ENCODE measurements at regions not wholly inside any gene's neighbourhood (a gene's known extent, or its start where the extent isn't known, plus 50 kb on each side); places are given as distances from the start of the nearest gene placed in this dataset.
"Not testable (repeated sequence)": the region's sequence is repeated elsewhere in the genome, so short reads cannot be mapped to it uniquely, and the experiment has no call there.

- DNase-seq, result no peak
Measured at GRCh38 chr5:74530326-74531050, 110.0 kb downstream of the ENC1 start.

- no peak for DNase-seq
Measured at GRCh38 chr5:74529101-74529500, 111.4 kb downstream of the ENC1 start.

DNA sequence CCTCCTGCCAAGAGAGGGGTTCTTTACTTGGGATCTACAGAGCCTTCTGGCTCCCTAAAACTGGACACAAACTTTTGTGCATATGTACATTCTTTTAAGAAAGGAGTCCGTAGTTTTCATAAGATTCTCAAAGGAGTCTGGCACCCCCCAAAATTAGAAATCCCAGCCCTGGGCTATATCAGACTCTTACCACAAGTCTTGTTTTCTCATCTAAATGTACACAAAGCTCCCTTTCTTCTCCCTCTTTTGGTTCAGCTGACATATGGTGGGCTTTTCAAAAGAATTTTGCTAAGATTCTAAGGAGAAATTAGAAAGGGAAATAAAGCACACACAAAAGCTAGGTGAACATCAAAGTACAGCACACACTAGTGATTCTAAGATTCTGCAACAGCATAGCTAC, 114.4 kb downstream of the ENC1 start:
- no peak for DNase-seq

DNA sequence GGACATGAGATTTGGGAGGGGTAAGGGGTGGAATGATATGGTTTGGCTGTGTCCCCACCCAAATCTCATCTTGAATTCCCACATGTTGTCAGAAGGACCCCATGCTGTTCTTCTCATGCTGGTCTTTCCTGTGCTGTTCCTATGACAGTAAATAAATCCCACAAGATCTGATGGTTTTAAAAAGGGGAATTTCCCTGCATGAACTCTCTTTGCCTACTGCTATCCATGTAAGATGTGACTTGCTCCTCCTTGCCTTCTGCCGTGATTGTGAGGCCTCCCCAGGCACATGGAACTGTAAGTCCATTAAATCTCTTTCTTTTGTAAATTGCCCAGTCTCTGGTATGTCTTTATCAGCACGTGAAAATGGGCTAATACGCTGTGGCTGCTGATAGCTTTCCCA, 115.8 kb downstream of the ENC1 start:
- not testable (repeated sequence) for DNase-seq

DNA sequence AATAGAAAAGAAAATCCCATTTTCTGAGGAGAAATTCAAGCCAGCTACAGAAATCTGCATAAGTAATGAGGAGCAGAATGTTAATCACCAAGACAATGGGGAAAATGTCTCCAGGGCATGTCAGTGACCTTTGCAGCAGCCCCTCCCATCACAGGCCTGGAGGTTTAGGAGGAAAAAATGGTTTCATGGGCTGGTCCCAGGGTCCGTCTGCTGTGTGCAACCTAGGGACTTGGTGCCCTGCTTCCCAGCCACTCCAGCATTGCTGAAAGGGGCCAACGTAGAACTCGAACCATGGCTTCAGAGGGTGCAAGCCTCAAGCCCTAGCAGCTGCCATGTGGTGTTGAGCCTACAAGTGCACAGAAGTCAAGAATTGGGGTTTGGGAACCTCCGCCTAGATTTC, 116.8 kb downstream of the ENC1 start:
- not testable (repeated sequence) for DNase-seq

DNA sequence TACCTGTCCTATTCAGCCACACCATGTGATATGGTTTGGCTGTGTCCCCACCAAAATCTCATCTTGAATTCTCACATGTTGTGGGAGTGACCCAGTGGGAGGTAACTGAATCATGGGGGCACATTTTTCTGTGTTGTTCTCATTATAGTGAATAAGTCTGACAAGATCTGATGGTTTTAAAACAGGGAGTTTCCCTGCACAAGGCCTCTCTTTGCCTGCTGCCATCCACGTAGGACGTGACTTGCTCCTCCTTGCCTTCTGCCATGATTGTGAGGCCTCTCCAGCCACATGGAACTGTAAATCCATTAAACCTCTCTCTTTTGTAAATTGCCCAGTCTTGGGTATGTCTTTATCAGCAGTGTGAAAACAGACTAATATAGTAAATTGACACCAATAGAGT, 117.7 kb downstream of the ENC1 start:
- not testable (repeated sequence) for DNase-seq

- no peak for DNase-seq
Measured at GRCh38 chr5:74521401-74521800, 119.1 kb downstream of the ENC1 start.

- DNase-seq, result no peak
Measured at GRCh38 chr5:74519679-74520078, 120.8 kb downstream of the ENC1 start.

DNA sequence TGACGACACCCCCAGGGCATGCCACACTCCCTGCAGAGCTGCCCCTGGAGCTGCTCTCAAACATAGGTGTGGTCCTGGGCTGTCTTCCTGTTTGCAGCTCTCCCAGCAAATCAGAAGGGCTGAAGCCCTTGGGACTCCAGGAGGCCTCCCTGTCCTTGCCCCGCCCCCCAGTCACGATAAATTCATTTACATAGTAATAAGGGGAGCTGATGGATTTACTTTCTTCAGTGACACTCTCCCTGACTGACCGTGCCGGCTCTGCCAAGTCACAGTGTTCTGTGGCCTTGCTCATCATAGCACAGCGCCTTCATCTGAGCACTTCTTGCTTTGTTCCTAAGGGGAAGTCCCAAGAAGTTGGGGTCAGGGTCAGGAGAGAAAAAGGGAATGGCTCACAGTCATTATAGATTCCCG, 121.4 kb downstream of the ENC1 start:
- DNase-seq, result no peak

DNA sequence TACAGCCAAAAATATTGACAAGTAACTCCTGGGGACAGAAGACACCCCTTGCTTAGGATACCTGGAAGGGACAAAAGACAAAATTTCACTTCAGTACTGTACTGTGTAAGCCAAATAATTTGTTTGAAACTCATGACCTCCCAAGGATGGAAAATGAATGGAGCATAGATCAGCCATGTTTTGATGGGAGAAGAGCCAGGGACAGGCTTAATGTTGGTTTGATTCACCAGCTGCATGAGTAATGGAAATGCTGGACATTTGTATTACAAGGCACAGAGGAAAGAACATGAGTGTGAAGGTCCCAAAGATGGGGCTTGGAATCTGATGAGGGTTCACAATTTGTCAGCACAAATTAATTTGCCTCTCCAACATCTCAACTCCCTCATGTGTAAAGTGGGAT, 122.8 kb downstream of the ENC1 start:
- no peak for DNase-seq

GRCh38 chr5:74516211-74516636, 124.3 kb downstream of the ENC1 start:
- no peak for DNase-seq

- no peak for DNase-seq
Measured at GRCh38 chr5:74514888-74515551, 125.5 kb downstream of the ENC1 start.

DNA sequence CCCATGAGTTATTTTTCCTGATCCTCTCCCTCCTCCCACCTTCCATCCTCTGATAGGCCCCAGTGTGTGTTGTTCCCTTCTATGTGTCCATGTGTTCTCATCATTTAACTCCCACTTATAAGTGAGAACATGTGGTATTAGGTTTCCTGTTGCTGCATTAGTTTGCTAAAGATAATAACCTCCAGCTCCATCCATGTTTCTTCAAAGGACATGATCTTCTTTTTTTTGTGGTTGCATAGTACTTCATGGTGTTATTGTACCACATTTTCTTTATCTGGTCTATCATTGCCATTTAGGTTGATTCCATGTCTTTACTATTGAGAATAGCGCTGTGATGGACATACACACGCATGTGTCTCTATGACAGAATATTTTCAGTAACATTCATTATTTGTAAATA, 128.8 kb downstream of the ENC1 start:
- DNase-seq, result not testable (repeated sequence)

- DNase-seq, result no peak
Measured at GRCh38 chr5:74510476-74511075, 130.0 kb downstream of the ENC1 start.

DNA sequence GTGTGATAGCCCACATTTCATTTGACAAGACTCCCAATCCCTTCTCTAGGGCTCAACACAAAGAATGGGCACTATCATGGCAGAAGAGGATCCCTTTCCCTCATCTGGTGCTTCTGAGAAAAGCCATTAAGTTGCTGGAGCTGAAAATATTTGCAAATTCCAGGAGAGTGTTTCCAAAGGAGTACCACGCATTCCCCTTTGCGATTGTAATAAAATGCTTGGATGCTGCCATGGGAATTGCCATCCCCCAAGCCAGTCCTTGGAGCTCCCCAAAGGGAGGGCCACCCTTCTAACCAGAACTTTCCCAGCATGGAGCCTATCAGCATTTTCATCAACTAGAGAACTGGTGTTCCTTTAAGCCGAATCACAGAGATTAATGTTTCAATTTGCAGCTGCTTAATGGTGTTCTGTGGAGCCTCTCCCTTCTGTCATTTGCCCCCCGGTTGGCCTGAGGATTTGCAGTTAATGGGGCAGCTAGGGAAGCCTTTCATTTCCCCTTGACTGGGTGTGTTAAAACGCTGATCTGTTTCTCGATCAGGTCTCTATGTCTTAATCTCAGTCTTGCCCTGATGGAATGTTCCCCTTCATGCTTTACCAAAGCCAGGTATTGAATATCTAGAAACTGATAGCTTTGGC, 133.0 kb downstream of the ENC1 start:
- no peak for DNase-seq

GRCh38 chr5:74506119-74506518, 134.4 kb downstream of the ENC1 start:
- DNase-seq, result no peak

GRCh38 chr5:74504463-74504862, 136.1 kb downstream of the ENC1 start:
- no peak for DNase-seq

GRCh38 chr5:74502479-74502950, 138.0 kb downstream of the ENC1 start:
- DNase-seq, result no peak

GRCh38 chr5:74501674-74502478, 138.7 kb downstream of the ENC1 start:
- DNase-seq, result no peak

- no peak for DNase-seq
Measured at GRCh38 chr5:74500110-74500917, 140.2 kb downstream of the ENC1 start.

DNA sequence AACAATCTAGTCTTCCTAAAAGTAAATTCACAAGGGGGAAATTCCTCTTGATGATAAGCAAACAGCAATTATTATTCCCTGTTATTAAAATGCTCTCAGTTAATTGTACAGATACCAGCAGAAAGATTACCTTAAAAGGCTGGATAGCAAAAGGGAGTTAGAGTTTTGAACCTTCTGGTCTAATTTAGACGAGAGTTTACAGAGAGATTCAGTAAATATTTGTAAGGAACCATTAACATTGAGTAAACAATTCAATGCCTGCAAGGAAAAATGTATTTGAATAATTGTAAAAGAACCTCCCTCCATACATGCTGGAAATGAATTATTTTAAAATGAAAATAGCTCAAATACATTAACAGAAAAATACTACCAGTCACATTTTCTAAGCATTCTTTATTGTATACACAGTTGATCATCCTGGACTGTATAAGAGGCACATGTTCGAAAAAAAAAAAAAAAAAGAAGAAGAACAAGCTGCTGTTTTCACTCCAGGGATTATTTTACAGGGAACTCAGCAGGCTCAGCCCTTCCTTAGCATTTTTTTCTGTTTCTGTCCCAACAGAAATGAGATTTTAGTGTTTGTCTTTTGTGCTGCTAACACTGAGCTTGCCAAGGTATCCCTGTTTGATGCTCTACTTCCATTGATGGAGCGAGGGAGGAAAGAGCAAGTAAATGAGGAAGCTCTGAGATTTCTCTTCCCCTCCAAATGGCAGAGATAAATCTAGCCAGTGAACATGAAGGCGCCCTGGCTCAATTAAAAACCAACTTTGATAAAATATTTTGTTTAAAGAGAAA, 141.1 kb downstream of the ENC1 start:
- no peak for DNase-seq
